GM18951 (cell line): ENCODE measurements at regions not wholly inside any gene's neighbourhood (a gene's known extent, or its start where the extent isn't known, plus 50 kb on each side); places are given as distances from the start of the nearest gene placed in this dataset.
"Not testable (repeated sequence)": the region's sequence is repeated elsewhere in the genome, so short reads cannot be mapped to it uniquely, and the experiment has no call there.

Experiments used
- POLR2A ChIP-seq: IDR thresholded peaks from 4 replicates; pipeline ENCODE4 v1.6.1; 2011; ENCODE audit warnings: mild to moderate bottlenecking; ENCODE audit not compliant: insufficient read length, insufficient read depth; ENCODE audit errors: extremely low read depth
- in situ Hi-C: fragments of 300-500 bp; cut with MboI; formaldehyde crosslinking; loops from one replicate; pipeline ENCODE4 v1.12.0; 2022; ENCODE audit warnings: low sequenced_read_pairs, mixed read lengths, inconsistent platforms; ENCODE audit not compliant: unreplicated experiment

DNA sequence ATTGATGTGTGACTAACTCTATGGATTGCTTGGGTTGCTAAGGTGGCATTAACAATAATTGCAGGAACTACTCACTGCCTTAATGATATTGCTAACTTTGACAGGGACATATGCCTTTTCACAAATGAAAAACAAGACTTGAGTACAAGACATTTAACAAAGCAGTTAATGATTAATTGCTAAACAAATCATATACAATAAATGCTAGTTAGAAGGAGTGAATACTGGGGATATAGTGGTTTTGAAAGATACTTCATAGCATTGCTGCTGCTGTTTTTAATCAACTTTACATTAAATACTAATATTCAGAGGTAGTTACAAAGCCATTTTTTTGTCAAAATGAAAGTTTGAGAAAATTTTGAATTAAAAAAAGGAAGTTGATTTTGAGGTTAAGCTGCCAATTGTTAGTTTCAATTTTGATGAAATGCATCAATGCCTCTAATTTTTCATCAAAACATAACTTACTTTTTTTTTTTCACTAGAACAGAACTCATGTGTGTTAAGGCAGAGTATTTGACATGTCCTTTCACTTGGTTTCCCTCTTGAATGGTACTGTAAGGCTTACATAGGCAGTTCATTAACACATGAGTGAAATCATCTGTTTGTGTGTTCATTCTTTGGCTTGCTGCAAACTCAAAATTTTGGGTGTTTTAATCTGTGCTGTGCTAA, 106.2 kb upstream of the SEMA3D start:
- TF ChIP-seq POLR2A = no peak
- in situ Hi-C loops = no loop called here

- TF ChIP-seq POLR2A = no peak
- in situ Hi-C loops = no loop called here
These were observed 103.4 kb upstream of the SEMA3D start for GRCh38 chr7:85290269-85290668.

- TF ChIP-seq POLR2A = no peak
- in situ Hi-C loops = no loop called here
These were observed 102.4 kb upstream of the SEMA3D start for GRCh38 chr7:85289279-85289678.

DNA sequence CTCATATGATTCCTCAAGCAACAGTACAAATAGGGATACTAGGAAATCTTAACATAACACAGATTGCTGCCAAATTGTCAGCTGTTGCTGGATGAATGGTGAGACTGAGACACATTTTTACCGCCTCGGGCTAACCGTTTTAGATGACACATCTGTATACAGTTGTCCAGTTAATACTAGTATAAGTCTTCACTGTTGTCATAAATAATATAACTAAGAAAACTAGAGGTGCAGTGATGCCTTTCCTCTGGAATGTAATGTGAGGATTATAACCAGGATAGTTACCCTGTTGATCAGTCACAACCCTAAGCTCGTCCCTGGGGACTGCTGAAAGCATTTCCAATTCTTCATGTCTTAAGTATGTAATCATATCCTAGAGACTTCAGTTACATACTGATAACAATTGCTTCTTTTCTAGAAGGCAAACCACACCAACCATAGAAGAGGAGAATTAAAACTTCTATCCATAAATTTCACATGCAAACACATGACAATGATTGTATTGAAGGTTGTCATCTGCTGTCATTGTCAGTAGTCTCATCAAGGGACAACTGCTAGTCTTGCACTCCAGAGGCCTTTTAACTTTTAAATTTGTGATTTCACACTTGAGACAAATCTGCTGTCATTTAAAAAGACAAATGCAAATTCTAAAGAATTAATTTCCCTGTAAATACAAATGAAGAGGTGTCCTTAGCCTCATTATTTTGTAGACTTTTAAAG, 100.4 kb upstream of the SEMA3D start:
- in situ Hi-C loops = no loop called here
- no peak for TF ChIP-seq POLR2A

DNA sequence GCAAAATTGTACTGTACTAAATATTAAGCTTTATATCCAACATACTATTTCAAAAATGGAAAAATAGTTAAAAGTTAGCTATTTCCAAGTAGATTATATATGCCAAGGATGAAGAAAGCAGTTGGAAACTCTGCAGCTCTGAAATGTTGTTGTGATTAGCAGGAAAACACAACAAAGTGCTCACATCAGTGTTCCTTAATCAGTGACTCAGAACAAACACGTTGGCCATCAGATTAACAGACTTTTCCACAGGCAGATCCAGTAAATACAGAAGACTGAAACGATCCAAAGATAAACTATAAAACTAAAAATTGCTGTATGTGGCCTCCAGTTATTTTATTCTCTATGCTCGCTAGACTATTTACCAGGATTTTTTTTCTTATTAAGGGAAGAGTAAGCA, 99.6 kb upstream of the SEMA3D start:
- in situ Hi-C loops = no loop called here
- no peak for TF ChIP-seq POLR2A

GRCh38 chr7:85285527-85285926, 98.7 kb upstream of the SEMA3D start:
- TF ChIP-seq POLR2A = no peak
- in situ Hi-C loops = no loop called here

DNA sequence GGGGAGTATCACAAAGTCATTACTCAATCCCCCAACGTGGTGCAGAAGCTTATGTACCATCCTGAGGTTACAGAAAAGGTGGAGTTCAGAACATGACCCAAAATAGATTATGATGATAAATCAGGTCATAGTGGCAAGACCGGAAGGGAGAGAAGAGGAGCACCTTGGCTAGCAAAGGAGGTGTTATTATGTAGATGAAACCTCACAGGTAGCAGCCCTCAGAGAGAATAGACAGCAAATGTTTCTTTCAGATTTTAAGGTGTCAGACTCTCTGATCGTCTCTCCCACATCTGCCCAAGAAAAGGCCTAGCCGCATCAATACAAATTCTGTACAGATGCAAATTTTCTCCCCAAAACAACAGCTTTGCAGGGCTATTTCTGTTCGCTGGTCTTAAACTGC, 88.3 kb upstream of the SEMA3D start:
- in situ Hi-C loops = no loop called here
- TF ChIP-seq POLR2A = no peak

DNA sequence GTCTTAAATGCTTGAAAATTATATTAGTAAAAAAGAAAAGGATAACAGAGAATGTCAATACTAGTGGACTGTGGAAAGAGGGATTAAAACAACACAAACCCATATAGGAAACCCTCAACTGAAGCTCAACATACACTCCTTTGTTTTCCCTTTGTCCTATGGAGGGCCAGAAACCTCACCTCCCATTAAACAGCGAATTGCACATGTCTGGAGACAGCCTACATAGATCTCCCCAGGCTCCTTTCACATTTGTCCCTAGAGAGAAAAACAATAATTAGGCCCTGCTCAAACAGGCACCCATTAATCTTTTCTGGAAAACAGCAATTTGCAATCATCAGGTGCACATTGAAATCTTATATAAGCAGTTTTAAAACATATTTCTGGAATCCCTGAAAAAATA, 87.6 kb upstream of the SEMA3D start:
- in situ Hi-C loops = no loop called here
- no peak for TF ChIP-seq POLR2A

DNA sequence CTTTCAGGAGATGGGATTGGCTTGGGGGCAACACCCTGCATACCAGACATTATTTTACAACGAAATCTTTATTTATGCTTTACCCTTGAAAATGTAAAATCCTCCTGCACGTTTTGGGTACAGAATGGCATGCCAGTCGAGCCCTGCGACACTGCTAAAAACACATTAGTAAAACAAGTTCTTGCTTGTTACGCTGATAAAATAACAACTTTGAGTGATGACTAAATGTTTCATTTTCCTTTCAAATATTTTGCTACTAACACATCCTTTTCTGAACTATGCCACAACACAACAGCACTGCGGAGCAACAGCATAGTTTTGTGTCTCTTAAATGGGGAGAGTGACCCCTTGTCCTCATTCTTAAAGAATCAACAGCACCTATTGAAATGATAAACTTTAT, 76.0 kb upstream of the SEMA3D start:
- in situ Hi-C loops = no loop called here

GRCh38 chr7:85261336-85261735, 74.5 kb upstream of the SEMA3D start:
- TF ChIP-seq POLR2A = no peak
- in situ Hi-C loops = no loop called here

More for the DNA sequence above, 76.0 kb upstream of the SEMA3D start:
- no peak for TF ChIP-seq POLR2A

DNA sequence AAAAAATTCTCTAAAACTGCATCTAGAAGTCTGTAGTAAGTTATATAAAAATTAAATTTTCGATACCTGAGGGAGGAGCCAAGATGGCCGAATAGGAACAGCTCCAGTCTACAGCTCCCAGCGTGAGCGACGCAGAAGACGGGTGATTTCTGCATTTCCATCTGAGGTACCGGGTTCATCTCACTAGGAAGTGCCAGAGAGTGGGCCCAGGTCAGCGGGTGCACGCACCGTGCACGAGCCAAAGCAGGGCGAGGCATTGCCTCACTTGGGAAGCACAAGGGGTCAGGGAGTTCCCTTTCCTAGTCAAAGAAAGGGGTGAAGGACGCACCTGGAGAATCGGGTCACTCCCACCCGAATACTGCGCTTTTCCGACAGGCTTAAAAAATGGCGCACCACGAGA, 62.9 kb upstream of the SEMA3D start:
- in situ Hi-C loops = not testable (repeated sequence)

DNA sequence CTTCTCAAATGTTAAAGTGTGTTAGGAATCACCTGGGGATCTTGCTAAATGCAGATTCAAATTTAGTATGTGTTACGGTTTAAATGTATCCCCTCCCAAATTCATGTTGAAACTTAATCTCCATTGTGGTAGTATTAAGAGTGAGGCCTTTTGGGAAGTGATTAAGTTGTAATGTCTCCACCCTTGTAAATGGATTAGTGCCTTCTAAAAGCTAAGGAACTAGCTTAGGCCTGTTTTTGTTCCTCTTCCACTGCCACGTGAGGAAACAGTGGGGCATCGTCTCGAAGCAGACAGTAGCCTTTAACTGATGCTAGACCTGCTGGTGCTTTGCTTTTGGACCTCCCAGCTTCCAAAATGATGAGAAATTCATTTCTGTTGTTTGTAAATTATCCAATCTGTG, 52.3 kb upstream of the SEMA3D start:
- TF ChIP-seq POLR2A = no peak
- in situ Hi-C loops = no loop called here

DNA sequence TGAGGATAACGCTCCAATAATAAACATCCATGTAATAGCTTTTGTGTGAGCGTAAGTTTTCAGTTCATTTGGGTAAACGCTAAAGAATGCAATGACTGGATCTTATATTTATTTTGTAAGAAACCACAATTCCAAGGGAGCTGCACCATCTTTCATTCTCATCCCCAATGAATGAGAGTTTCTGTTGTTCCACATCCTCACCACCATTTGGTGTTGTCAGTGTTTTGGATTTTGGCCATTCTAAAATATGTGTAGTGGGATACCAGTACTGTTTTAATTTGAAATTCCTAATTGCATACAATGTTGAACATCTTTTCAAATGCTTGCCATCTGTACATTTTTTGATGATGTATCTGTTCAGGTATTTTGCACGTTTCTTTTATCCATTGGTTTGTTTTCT, 50.9 kb upstream of the SEMA3D start:
- in situ Hi-C loops = no loop called here
- TF ChIP-seq POLR2A = no peak
